HL-60 (cell line): ENCODE measurements at regions not wholly inside any gene's neighbourhood (a gene's known extent, or its start where the extent isn't known, plus 50 kb on each side); places are given as distances from the start of the nearest gene placed in this dataset.

Experiments used
- GABPA ChIP-seq: IDR thresholded peaks from 2 replicates; pipeline ENCODE4 v1.6.1; 2012; ENCODE audit warnings: low read depth
- POLR2AphosphoS5 ChIP-seq: IDR thresholded peaks from 2 replicates; pipeline ENCODE4 v1.6.1; 2012; ENCODE audit warnings: low read depth
- SPI1 ChIP-seq: IDR thresholded peaks from 2 replicates; pipeline ENCODE4 v1.6.1; 2012; ENCODE audit warnings: low read depth, mild to moderate bottlenecking, borderline replicate concordance
- TF ChIP-seq, protein P1 (sequence below): IDR thresholded peaks from one replicate; pipeline ENCODE4 v1.5.1; 2011; ENCODE audit warnings: low read length, control low read depth, inconsistent platforms; ENCODE audit not compliant: insufficient read depth
- TF ChIP-seq, protein P2 (sequence below): IDR thresholded peaks from 2 replicates; pipeline ENCODE4 v1.6.1; 2012; ENCODE audit warnings: low read depth; ENCODE audit not compliant: insufficient replicate concordance

DNA sequence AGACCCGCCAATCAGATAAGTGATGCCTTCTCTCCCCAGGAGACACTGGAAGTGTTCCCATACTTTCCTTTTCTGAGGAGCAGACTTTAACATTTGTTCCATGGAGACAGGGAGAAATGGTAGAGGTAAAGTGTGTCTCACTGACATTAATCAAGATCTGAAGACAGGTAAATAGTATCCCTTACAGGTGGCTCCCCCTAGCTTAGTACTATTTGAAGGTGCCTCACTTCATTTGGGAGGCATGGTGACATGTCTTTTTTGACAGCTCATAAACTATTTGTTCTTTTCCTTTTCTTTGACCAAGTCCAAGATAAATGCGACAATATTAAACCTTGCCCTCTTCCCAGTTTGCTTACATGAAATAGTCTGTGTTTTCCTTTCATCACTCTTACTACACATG, 485.6 kb upstream of the IL12A start:
- TF ChIP-seq, protein P1, sequence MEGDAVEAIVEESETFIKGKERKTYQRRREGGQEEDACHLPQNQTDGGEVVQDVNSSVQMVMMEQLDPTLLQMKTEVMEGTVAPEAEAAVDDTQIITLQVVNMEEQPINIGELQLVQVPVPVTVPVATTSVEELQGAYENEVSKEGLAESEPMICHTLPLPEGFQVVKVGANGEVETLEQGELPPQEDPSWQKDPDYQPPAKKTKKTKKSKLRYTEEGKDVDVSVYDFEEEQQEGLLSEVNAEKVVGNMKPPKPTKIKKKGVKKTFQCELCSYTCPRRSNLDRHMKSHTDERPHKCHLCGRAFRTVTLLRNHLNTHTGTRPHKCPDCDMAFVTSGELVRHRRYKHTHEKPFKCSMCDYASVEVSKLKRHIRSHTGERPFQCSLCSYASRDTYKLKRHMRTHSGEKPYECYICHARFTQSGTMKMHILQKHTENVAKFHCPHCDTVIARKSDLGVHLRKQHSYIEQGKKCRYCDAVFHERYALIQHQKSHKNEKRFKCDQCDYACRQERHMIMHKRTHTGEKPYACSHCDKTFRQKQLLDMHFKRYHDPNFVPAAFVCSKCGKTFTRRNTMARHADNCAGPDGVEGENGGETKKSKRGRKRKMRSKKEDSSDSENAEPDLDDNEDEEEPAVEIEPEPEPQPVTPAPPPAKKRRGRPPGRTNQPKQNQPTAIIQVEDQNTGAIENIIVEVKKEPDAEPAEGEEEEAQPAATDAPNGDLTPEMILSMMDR: no peak
- no peak for TF ChIP-seq POLR2AphosphoS5
- TF ChIP-seq, protein P2, sequence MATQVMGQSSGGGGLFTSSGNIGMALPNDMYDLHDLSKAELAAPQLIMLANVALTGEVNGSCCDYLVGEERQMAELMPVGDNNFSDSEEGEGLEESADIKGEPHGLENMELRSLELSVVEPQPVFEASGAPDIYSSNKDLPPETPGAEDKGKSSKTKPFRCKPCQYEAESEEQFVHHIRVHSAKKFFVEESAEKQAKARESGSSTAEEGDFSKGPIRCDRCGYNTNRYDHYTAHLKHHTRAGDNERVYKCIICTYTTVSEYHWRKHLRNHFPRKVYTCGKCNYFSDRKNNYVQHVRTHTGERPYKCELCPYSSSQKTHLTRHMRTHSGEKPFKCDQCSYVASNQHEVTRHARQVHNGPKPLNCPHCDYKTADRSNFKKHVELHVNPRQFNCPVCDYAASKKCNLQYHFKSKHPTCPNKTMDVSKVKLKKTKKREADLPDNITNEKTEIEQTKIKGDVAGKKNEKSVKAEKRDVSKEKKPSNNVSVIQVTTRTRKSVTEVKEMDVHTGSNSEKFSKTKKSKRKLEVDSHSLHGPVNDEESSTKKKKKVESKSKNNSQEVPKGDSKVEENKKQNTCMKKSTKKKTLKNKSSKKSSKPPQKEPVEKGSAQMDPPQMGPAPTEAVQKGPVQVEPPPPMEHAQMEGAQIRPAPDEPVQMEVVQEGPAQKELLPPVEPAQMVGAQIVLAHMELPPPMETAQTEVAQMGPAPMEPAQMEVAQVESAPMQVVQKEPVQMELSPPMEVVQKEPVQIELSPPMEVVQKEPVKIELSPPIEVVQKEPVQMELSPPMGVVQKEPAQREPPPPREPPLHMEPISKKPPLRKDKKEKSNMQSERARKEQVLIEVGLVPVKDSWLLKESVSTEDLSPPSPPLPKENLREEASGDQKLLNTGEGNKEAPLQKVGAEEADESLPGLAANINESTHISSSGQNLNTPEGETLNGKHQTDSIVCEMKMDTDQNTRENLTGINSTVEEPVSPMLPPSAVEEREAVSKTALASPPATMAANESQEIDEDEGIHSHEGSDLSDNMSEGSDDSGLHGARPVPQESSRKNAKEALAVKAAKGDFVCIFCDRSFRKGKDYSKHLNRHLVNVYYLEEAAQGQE: no peak
- no peak for TF ChIP-seq GABPA
- no peak for TF ChIP-seq SPI1
